Fibroblast of pulmonary artery (primary cell): ENCODE measurements at regions not wholly inside any gene's neighbourhood (a gene's known extent, or its start where the extent isn't known, plus 50 kb on each side); places are given as distances from the start of the nearest gene placed in this dataset.

Experiments
- DNase-seq: peaks from one replicate; pipeline ENCODE4 v3.0.0-alpha.2; 2010; ENCODE audit warnings: low read depth
- H3K4me3 ChIP-seq: replicated peaks from 2 replicates; pipeline ENCODE4 v1.5.1; 2011; ENCODE audit warnings: low read depth, mild to moderate bottlenecking, control low read depth, low read length, moderate library complexity
- CTCF ChIP-seq: IDR thresholded peaks from 2 replicates; pipeline ENCODE4 v1.5.1; 2011; ENCODE audit warnings: mild to moderate bottlenecking, control low read depth, low read length, inconsistent platforms; ENCODE audit errors: missing control alignments

GRCh38 chr12:92518071-92518470 is 184.7 kb upstream of the PLEKHG7 start:
- no peak for TF ChIP-seq CTCF
- no peak for DNase-seq
- no peak overlapping the region for H3K4me3 ChIP-seq

- no peak overlapping the region for H3K4me3 ChIP-seq
- DNase-seq, result no peak
- no peak for TF ChIP-seq CTCF
Observed at GRCh38 chr12:92516277-92516600, 186.6 kb upstream of the PLEKHG7 start.

- H3K4me3 ChIP-seq, result no peak overlapping the region
- TF ChIP-seq CTCF, result no peak
- DNase-seq, result peak; percentile 10
Observed at GRCh38 chr12:92513231-92513730, 189.5 kb upstream of the PLEKHG7 start.

- no peak overlapping the region for H3K4me3 ChIP-seq
- no peak for TF ChIP-seq CTCF
- no peak for DNase-seq
Observed at GRCh38 chr12:92511786-92512185, 191.0 kb upstream of the PLEKHG7 start.

GRCh38 chr12:92509156-92509738 is 193.5 kb upstream of the PLEKHG7 start:
- H3K4me3 ChIP-seq, result no peak overlapping the region
- no peak for DNase-seq
- TF ChIP-seq CTCF, result no peak

- H3K4me3 ChIP-seq, result no peak overlapping the region
- TF ChIP-seq CTCF, result no peak
Observed at GRCh38 chr12:92506891-92507290, 195.9 kb upstream of the PLEKHG7 start.

GRCh38 chr12:92506460-92506859 is 196.3 kb upstream of the PLEKHG7 start:
- no peak for DNase-seq
- H3K4me3 ChIP-seq, result no peak overlapping the region
- TF ChIP-seq CTCF, result no peak

More at GRCh38 chr12:92506891-92507290, 195.9 kb upstream of the PLEKHG7 start:
- DNase-seq, result no peak
